GM19324 (cell line): ENCODE measurements at regions not wholly inside any gene's neighbourhood (a gene's known extent, or its start where the extent isn't known, plus 50 kb on each side); places are given as distances from the start of the nearest gene placed in this dataset.
A peak's percentile ranks its signal among the peaks of the same experiment; 100 is the strongest.

Experiments used
- ATAC-seq: cut with Tn5 transposase; IDR thresholded peaks from one replicate; pipeline ENCODE4 v1.9.1; 2021; ENCODE audit warnings: mild to moderate bottlenecking, moderate library complexity; ENCODE audit not compliant: unreplicated experiment, low FRiP score

DNA sequence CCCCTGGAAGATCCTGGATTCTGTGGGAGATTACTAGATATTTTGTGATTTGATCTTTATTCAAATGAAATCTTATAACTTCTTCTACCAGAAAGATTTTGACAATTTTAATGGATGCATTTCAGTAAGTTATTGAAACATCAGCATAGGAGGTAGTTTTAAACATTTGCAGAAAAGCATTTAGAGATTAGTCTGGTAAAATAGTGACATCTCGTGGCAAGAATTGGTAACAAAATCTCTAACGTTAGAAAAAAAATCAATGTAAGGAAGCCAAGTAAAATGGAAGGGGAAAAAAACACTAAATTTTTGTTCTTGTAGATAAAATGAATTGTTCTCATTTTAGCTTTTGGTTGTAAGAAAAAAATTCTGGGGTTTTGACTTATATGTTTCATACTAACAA lies 73.3 kb downstream of the TASL start:
- ATAC-seq, result no peak

DNA sequence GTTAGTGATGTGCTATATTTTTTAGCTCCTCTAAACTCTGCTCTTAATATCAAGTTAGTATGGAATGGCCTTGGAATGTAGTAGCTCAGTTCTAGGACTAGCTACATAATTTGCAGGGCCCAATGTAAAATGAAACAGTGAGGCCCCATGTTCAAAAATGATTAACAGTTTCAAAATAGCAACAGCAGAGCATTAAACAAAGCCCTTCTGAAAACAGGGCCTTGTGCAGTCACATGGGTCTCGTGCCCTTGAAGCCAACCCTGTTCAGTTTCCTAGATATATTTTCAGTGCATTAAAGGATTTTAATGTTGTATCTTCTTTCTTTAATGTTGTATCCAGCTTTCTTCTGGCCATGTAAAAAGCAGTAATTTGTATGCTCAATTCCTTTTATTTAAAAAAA lies 82.1 kb downstream of the TASL start:
- no peak for ATAC-seq

DNA sequence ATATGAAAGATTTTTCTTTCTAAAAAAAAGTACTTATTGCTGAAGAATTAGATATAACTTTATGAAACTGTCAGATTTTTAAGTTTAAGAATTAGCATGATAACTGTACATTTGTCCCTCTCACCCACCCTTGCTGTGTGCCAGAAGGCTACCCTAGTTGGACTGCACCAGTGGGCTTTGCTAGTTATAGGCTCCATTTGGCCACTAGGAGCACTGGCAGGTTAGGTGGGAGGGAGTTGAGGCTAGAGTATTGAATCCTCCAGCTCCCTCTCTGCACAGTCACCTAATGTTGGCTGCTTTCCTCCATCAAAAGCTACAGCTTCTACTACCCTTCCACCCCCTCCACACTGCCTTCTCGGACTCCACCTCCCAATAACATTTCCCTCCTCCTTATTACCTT lies 84.2 kb downstream of the TASL start:
- ATAC-seq, result no peak

DNA sequence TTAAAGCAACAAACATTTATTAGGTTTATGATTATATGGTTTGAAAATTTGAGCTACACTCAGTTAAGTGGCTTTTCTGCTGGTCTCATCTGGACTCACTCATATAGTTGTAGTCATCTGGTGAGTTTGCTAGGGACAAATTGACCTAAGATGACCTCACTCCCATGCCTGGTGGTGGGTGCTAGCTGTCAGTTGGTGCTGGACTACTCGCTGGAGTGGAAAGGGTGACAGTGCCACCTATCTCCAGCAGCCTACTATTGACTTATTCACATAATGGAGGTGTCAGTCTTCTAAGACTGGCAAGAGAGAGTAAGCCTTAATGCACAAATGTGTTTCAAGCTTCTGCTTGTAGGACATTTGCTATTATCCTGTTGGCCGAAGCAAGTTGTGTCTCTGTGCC lies 88.2 kb downstream of the TASL start:
- ATAC-seq, result no peak

- peak; percentile 63 for ATAC-seq
These were observed 89.5 kb downstream of the TASL start for GRCh38 chrX:30488092-30488491.

DNA sequence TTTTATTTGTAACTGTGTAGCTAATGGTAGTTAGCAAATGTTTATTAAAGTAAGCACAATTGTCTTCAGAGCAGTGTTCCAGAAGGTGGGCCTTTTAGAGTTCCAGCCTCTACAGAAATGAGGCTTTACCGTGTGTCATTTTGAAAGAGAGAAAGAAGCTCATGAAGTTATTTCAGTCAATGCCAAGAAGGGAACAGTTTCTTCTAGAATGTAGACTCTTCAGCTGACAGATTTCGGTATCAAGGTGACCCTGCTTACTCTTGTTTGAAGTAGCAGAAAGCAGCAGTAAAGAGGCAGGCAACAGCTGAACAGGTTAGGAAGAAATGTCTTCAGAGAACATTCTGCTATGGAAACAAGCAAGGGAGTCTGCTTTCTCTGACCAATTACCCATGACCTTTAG lies 93.6 kb downstream of the TASL start:
- ATAC-seq, result peak; percentile 59

DNA sequence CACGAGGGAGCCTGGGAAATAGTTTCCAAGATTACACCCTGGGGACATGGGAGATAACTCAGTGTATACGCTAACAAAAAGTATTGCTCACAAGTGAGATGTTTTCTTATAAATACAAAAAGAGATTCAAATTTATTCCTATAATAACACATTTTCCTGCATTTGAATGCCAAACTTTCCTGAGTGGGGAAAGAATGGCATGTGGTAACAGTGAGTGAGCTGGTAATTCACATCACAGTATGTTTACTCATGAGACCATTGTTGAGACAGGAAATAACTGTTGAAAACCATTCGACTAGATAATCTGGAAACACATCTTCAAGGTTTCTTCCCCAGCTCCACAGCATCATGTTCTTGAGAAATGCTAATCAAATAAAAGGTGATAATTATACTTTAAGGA lies 109.1 kb downstream of the TASL start:
- ATAC-seq, result no peak
